GM19324 (cell line): ENCODE measurements at regions not wholly inside any gene's neighbourhood (a gene's known extent, or its start where the extent isn't known, plus 50 kb on each side); places are given as distances from the start of the nearest gene placed in this dataset.

Experiments
- ATAC-seq: cut with Tn5 transposase; IDR thresholded peaks from one replicate; pipeline ENCODE4 v1.9.1; 2021; ENCODE audit warnings: mild to moderate bottlenecking, moderate library complexity; ENCODE audit not compliant: unreplicated experiment, low FRiP score

DNA sequence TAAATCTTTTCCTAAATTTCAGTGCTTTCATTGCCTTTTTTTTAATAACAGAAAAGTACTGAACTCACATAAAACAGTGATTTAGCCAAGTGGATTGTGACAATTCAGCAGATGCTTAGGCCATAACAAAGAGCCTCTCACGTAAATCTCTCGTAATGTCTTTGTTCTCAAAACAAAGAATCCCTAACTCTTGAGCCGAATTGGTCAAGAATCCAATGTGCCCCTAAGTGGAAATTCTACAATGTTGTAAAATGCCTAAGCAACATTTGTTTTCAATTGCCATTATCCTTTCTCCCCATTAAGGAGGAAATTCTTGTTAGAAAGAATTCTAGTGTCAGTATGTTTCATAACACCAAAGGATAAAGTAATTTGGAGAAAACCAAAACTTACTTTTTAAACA, 235.7 kb upstream of the THBS1 start:
- ATAC-seq = no peak

DNA sequence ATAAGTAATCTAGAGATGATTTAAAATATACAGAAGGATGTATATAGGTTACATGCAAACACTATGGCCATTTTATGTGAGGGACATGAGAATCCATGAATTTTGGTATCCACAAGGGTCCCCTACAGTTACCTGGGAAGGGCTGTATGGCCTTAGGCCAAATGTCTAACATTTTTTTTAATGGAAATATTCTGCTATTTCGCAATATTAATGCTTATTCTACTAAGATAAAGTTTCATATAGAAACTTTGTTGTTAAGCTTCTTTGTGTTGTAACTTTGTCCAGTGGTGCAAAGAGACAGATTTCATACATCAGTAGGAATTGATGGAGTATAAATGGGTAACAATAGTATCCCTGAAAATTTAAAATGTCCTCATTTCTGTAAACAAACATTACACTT, 233.4 kb upstream of the THBS1 start:
- no peak for ATAC-seq

DNA sequence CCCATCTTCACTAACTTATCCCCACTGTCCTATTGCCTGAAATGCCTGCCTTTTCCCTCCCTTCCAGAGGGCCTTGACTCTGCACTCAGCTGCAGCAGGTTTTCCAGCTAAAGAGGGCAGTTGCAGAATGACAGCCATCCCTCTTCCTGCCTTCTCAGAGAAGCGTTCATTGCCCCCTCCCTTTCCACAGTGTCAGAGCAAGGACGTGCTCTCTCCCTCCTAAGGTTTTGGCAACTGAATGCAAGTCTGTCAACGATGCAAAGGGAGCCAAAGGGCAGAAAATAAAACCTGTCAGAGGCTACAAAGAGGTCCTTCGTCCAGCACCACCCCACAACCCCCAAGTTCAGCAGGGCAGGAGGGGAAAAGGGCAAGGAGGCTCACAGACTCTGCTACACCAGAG, 230.1 kb upstream of the THBS1 start:
- no peak for ATAC-seq

DNA sequence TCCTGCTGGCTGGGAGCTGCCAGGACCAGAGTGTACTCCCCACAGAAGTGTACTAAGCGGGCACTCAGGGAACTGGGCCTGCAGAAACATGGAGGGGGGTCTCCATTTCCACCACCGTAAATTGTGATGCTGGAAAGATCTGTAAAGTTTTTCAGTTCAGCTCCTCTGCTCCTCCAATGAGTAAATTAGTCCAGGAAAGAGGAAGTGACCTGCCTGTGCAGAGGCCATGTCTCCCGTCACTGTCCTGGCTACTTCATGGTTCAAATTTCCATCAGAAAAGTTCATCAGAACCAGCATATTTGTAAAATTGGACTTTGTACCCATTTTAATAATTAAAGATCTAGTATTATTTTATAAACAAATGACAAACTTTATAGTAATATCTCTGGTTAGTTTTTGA, 226.7 kb upstream of the THBS1 start:
- ATAC-seq = no peak

DNA sequence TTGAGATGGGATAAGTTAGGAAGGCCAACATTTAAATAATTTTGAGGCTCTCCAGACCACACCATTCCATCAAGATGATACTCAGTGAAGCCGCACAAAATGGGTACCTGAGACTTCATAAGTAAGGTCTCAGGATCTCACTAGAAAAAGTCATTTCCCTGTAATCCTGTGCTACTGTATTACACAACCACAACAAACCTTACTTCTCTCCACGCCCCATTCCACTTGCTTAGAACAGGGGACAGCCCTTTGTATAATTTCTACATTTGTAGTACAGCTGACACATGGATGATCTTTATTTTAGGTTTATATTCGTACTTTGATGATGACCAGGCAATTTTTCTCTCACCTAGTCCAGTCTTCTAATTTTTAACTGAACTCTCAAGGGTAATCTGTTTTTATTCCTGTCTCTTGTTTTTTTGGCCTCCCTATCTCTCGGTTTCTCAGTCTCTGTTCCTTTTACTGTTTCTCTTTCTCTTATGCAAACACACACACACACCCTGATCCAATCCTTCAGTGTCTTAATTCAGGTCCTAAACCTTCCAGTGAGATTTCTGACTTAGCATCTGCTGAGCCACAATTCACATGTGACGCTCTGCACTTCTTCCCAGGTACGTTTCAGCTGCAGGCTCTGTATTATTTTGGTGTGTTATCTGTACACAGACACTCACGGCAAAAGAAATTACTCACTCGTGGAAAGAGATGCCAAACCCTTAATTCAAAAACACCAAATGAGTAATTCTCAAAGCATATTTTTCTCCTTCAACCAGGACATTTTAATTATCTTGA, 223.2 kb upstream of the THBS1 start:
- ATAC-seq = peak; percentile 57

DNA sequence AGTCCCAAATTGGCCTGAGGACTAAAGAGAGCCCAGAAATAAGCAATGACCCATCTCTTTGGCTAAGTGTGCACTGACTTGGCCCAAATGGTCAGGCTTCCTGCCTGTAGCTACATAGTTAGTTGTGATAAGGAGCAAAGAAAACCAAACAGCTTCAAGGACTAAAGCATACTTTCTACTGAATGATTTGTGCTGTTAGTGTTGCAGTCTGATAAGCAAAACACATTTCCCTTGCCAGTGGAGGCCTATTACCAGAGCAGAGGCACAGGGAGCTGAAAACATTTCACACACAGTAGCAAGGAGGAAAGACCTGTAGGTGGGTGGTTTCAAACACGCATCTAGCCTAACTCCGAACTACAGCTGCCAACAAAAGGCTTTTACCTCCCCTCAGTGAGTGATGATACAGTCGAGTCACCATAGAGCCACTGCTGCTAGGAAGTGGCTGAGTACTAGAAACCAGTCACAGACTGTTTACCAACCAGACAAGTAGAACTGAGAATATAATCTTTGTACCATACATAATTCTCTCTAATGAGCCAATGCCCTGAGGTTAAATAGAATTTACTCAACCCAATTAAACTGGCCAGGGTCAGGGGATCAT, 222.3 kb upstream of the THBS1 start:
- no peak for ATAC-seq

DNA sequence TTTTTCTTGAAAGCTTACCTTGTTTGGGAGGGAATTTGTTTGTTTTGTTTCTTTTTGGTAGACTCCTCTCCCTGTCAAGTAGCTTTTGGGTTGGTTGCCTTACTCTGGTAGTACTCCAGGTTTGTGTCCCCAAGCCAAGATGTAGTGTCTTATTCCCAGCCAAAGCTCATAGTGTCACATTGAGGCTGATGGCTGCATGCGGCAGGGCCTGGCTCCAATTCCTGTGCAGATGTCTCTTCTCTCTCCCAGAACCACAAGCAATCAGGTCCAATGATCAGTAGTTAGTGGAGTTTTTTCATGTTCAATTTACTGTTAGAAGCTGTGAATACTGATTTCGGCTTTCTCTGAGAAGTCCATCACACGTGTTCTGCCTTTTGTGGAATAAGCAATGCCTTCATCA, 221.1 kb upstream of the THBS1 start:
- ATAC-seq = no peak

DNA sequence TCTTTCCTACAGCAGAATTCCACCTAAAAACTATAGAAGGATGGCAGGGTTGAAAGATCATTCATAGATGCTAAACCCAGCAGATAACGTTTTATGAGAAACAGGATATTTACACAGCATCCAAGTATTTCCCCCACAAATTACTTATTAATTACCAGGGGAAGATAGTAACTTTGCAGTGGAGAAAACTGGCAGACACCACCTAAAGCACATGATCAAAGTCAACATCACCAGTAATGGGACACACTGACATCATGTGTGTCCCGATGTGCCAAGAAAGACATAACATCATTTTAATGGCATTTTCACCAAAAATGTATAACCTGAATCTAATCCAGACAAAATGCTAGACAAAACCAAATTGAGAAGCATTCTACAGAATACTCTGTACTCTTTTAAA, 220.4 kb upstream of the THBS1 start:
- no peak for ATAC-seq

DNA sequence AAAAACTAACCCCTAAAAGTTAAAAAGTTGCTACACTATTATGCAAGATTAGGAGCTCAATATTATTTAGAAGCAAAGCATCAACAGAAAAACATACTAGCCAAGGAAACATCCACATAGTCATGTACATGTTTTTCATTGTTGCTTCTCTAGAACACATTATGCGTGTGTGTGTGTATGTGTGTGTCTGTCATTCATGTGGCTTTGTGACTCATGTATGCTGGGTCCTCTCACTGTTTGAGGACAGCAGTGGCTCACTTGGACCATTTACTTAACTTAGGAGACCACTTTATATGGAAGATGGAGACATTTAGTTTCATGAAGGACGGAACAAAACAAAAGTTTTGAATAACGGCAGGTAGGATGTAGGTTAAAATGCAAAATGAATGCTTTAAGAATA, 219.4 kb upstream of the THBS1 start:
- no peak for ATAC-seq

DNA sequence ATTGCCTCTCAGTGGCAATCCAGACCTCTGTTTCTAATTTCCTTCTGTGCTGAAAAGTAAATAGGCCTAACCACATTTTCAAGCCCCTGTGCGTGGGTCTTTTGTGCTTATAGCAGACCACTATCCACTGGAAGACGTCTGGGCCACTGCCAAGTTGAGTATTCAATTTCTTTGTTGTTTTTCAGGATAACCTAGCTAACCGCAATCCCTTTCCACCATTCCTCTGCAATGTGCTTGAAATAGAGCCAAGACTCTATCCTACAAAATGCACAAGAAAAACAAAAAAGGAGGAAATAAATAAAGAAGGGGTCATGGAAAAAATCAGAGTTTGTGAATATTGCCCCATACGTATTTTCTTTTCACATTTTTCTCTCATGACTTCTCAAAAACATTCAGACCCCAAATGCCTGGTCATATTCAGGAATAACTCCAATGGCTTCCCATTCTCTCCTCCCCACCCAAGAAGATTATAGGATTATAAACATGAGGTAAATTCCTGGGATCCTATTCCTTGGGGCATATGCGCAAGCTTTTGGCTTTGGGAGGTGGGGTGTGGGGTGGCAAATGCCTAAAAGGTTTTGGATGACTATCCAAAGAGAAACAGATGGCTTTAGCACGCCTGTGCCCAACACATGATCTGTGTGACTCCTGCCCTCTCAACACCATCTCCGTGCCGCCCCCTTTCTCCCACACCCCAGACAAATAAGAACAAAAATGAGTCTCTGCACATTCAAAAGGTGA, 217.9 kb upstream of the THBS1 start:
- ATAC-seq = no peak

DNA sequence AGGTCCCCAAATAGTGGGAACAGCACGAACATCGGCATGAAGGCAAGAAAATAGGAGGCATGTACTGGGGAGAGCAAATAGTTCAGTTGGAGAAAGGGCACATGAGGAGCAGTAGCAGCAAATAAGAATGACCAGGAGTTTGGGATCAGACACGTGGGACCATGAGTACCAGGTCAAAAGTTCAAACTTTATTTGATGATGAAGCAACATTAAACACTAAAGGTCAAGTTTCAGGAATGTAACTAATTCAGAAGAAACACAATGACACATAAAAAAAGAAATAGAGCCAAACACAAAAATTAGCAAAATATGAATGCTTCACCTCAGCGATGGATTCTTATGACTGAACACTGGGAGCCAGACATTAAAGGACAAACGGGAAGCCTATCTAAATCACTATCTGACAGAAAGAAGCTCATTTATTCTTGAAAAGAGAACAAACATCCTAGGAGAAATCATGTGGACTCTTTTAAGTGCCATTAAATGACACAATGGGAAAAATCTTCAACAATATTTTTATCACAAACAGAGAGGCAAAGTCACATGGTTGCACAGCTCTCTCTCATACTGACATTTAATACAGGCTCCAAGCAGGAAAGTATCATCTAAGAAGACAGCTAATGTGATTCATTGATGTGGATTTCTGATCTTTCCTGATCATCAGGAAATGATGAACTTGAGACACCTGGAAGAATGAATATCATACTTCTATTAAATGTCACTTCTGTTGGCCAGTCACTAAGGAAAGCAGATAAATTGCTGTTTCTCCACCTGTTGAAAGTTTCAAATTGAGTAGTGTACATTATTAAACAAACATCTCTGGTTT, 216.9 kb upstream of the THBS1 start:
- no peak for ATAC-seq

DNA sequence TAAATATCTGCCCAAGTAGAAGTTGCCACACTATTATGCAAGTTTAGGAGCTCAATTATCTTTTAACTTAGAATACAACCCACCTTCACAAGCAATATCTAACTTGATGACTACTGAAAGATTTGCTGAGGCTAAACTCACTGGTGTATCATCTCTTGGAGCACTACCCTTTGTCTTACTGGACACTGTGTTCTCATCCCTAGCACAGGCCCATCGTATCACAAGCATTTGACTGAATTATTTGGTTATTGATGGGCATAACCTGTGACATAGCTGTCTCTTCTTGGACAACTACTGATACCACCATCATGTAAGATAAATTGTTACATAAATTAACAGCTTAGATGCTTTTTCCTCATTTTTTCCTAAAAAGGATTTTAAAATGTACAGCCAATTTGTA, 216.2 kb upstream of the THBS1 start:
- ATAC-seq = no peak

DNA sequence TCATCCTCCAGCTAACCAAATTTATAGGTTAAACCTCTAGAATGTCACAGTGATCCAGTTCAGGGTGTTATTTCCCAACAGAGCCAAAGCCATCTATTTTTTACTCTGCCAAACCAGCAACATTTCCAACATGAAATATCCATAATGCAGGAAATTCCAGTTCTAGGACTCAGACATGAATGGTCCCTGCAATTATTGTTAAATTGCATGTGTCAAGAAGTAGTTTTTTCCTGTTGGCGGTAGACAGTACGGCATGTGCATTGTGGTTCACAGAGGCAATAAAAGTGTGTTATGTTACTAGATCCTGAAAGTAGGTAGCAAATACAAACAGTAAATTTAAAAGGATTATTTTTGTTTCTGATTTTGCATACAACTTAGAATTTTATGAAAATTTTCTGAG, 215.7 kb upstream of the THBS1 start:
- ATAC-seq = no peak

DNA sequence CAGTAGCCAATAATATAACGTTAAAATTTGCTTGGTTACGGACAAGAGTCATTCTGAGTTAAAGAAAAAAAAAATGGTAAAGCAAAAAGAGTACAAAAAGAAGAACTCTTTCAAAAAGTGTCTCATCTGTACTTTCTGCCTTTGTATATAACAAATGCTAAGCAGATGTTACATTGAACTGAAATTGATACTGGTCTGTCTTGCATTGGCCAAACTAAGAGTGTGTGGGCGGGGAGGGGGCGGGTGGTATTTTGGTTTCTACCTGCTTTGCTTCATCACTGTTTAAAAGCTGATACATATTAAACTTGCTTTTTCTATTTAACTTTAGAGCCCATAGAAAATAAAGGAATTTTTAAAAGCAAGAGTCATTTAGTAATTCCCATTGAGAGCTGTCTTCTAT, 215.0 kb upstream of the THBS1 start:
- no peak for ATAC-seq

DNA sequence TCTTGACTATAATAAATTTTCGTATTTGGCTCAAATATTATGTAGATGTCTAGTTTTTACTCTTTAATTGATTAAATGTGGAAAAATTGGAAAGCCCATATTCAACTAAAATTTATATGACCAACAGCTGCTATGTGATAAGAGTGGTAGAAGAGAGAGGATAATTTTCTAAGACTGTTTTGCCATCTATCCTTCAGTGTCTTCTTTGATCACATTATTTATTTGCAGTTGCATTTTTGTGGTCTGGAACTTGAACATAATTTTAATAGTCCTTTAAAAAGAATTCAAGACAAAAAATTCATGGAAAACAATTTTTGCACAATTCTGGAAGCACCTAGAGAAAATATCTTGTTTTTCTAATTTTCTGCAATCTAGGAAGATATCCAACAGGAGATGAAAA, 213.3 kb upstream of the THBS1 start:
- no peak for ATAC-seq

DNA sequence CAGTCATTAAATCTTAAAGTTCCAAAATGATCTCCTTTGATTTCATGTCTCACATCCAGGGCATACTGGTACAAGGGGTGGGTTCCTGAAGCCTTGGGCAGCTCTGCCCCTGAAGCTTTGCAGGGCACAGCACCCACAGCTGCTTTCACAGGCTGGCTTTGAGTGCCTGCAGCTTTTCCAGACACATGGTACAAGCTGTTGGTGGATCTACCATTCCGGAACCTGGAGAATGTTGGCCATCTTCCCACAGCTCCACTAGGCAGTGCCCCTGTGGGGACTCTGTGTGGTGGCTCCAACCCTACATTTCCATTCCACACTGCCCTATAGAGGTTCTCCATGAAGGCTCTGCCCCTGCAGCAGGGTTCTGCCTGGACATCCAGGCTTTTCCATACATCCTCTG, 211.1 kb upstream of the THBS1 start:
- ATAC-seq = no peak

DNA sequence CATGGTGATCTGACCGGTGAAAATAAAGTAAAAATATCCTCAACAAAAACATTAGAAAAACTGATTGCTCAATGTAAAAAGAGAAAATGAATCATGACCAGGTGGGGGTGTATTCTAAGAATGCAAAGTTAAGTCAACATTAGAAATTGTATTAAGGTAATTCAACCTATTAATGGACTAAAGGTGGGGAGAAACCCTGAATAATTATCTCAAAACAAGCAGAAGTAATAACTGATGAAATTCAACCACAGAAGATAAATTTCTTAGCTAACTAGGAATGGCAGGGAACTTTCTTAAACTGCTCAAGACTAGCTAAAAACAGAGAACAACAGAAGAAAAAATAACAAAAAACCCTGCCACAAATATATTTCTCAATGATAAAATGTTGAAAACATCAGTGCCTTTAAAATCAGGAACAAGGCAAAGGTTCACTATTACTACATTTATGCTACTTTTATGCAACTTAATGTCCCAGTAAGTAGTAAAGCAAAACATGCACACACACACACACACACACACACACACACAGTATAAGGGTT, 204.4 kb upstream of the THBS1 start:
- no peak for ATAC-seq

DNA sequence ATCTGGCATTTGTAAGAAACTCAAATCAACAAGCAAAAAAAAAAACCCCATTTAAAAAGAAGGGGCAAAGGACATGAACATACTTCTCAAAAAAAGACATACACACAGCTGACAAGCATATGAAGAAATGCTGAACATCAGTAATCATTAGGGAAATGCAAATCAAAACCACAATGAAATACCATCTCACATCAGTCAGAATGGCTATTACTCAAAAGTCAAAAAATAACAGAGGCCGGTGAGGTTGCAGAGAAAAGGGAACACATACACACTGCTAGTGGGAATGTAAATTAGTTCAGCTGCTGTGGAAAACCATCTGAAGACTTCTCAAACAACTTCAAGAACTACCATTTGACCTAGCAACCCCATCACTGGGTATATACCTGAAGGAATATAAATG, 199.4 kb upstream of the THBS1 start:
- peak; percentile 68 for ATAC-seq

DNA sequence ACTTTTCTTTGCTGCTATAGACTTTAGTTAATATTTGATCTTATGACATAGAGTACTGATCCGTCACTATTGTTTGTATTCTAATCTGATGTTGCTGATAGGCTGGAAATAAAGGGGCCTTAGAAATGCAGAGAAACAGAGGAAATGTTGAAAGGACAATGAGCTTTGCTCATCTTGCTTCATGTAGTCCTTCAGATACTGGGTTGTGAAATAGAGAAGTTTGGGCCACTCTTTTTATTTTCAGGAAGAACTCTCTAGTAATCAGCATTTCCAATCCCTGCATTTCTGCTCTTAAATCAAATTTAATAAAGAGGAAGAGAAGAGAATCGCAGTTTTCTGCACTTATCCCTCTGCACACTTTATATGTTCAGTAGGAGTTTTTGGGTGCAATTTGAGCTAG, 192.8 kb upstream of the THBS1 start:
- no peak for ATAC-seq

DNA sequence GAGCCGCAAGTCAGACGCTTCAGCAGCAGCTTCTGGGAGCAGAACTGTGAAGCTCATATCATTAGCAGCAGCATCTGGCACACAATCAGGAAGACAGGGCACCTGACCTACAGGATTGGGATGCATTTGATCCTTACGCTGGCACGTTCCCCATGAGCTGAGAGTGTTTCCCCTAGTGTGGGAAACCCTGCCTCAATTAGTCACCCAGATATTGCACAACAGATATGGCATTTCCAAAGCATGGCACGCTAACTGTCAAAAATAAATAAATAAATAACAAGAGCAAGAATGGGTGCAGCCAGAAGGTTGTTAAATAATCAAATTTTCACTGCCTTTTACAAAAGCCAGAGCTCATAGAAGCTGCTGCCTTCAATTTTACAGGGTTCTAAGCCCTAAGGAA, 189.6 kb upstream of the THBS1 start:
- ATAC-seq = no peak
